Pancreas (tissue), 10 donors: ENCODE measurements at regions not wholly inside any gene's neighbourhood (a gene's known extent, or its start where the extent isn't known, plus 50 kb on each side); places are given as distances from the start of the nearest gene placed in this dataset.

Source experiments
- ATAC-seq, 4 donors: fragments of 200-7000 bp; cut with Tn5 transposase; one replicate each; pipeline versions ENCODE4 v1.8.0 to v1.9.1; 2020; ENCODE audit warnings: mild to moderate bottlenecking in 4 of 4, moderate library complexity in 4 of 4
- DNase-seq, 6 donors: peaks; one replicate each; pipeline ENCODE4 v3.0.0-alpha.2; 2020
- FAIRE-seq: peaks from 2 replicates; lab custom pipeline; 2012; peaks lifted over from hg19 to GRCh38; lab: Jason Lieb, UNC
- H3K27ac ChIP-seq, 4 donors: fragments of 200-600 bp; sonication (generic); 1 replicate in 3 of 4; 2 replicates in 1 of 4; pipeline versions ENCODE4 v1.5.0 to v1.8.0; 2020
- H3K27me3 ChIP-seq, 4 donors: fragments of 200-600 bp; one replicate each; pipeline ENCODE4 v1.8.0; 2021
- H3K36me3 ChIP-seq, 3 donors: fragments of 200-600 bp; sonication (generic) in 1 of 3; one replicate each; pipeline versions ENCODE4 v1.5.0 to v1.8.0; 2020 to 2021
- H3K4me1 ChIP-seq, 3 donors: fragments of 200-600 bp; one replicate each; pipeline ENCODE4 v1.8.0; 2021
- H3K4me3 ChIP-seq, 4 donors: fragments of 200-600 bp; sonication (generic) in 2 of 4; one replicate each; pipeline versions ENCODE4 v1.5.0 to v1.8.0; 2020 to 2021
- H3K9me3 ChIP-seq, 4 donors: fragments of 200-600 bp; one replicate each; pipeline ENCODE4 v1.8.0; 2021
- CTCF ChIP-seq, 4 donors: fragments of 200-600 bp; sonication (generic) in 3 of 4; IDR thresholded peaks; one replicate each; pipeline versions ENCODE4 v1.5.0 to v1.8.0; 2021; ENCODE audit warnings: antibody characterized with exemption in 4 of 4
- WGBS, 2 donors: extraction: QIAGEN DNeasy Blood & Tissue Kit; methylation state at CpG; one replicate each; pipeline ENCODE4 v1.1.7; 2013; 5-methylcytosine and 5-hydroxymethylcytosine counted together
- intact Hi-C, 3 donors: fragments of 100-400 bp; cut with DNase I; formaldehyde crosslinking; loops; one replicate each; pipeline versions ENCODE4 v1.11.1 to v1.14.2; 2022
- donor health status: healthy with polysubstance abuse.
- donor health status: DM: no; HTN: no; CAD: no; lungs with moderate emphysema.
- donor health status: DM: no; HTN: no; CAD: no.
- donor health status: control.
- donor health status: control.
- donor health status: Bipolar disorder and iron deficiency.
- donor health status: DM: yes; HTN: yes; CAD: no.
- donor health status: DM: no; HTN: no; CAD: no.
- donor health status: DM: no; HTN: no; CAD: no.
- donor health status: DM: yes; HTN: yes; CAD: no.

GRCh38 chr13:68110178-68110768, 880.1 kb upstream of the PCDH9 start:
- no peak overlapping the region for H3K27ac ChIP-seq
- no peaks in the 10 kb centered on the region for H3K27me3 ChIP-seq
- no peak for FAIRE-seq
- no peak for TF ChIP-seq CTCF (IDR thresholded peaks at IDR 0.05)
- ATAC-seq = no peak
- H3K4me1 ChIP-seq = no peaks in the 10 kb centered on the region
- no peak for DNase-seq
- intact Hi-C loops = no loop called here
- no peaks in the 10 kb centered on the region for H3K36me3 ChIP-seq
- 42 to 62% methylated on average over 2 of the region's 2 CpGs for WGBS, 2 donors
- H3K9me3 ChIP-seq = no peaks in the 10 kb centered on the region
- no peak overlapping the region for H3K4me3 ChIP-seq

- Histone ChIP-seq H3K9me3 (no peaks in the 10 kb centered on the region), H3K36me3 (no peaks in the 10 kb centered on the region), H3K27ac (no peak overlapping the region), H3K4me1 (no peaks in the 10 kb centered on the region), H3K4me3 (no peak overlapping the region), H3K27me3 (peaks cover 0 to 4% (median 0%) of the 10 kb centered on the region in 4 donors)
- 88 to 97% methylated on average over 20 to 29 of the region's 29 CpGs for WGBS, 2 donors
- intact Hi-C loops = no loop called here
- DNase-seq (peak in 1 of 6 donors; percentile 58), FAIRE-seq (no peak), ATAC-seq (no peak)
- no peak for TF ChIP-seq CTCF (IDR thresholded peaks at IDR 0.05)
These were observed 877.5 kb upstream of the PCDH9 start for GRCh38 chr13:68107667-68108066.

GRCh38 chr13:68099631-68100030, 869.5 kb upstream of the PCDH9 start:
- intact Hi-C loops = no loop called here
- H3K27me3 ChIP-seq = peaks cover 0 to 4% (median 0%) of the 10 kb centered on the region in 4 donors
- TF ChIP-seq CTCF (IDR thresholded peaks at IDR 0.05) = no peak
- no peak overlapping the region for H3K4me3 ChIP-seq
- H3K27ac ChIP-seq = no peak overlapping the region
- ATAC-seq = peak in 1 of 4 donors; percentile 25
- no peaks in the 10 kb centered on the region for H3K9me3 ChIP-seq
- no peaks in the 10 kb centered on the region for H3K4me1 ChIP-seq
- 53 to 76% methylated on average over 2 of the region's 2 CpGs for WGBS, 2 donors
- FAIRE-seq = no peak
- no peaks in the 10 kb centered on the region for H3K36me3 ChIP-seq
- no peak for DNase-seq

- TF ChIP-seq CTCF (IDR thresholded peaks at IDR 0.05) = no peak
- Histone ChIP-seq H3K36me3 (no peaks in the 10 kb centered on the region), H3K27ac (no peak overlapping the region), H3K27me3 (no peaks in the 10 kb centered on the region), H3K4me1 (no peaks in the 10 kb centered on the region), H3K4me3 (no peak overlapping the region), H3K9me3 (no peaks in the 10 kb centered on the region)
- FAIRE-seq (no peak), ATAC-seq (no peak), DNase-seq (no peak)
- intact Hi-C loops = no loop called here
- WGBS, 2 donors = 70 to 85% methylated on average over 2 of the region's 2 CpGs
These were observed 850.9 kb upstream of the PCDH9 start for GRCh38 chr13:68081061-68081460.

GRCh38 chr13:68078874-68079273, 848.7 kb upstream of the PCDH9 start:
- Histone ChIP-seq H3K9me3 (no peaks in the 10 kb centered on the region), H3K27ac (no peak overlapping the region), H3K4me3 (no peak overlapping the region), H3K4me1 (no peaks in the 10 kb centered on the region), H3K27me3 (no peaks in the 10 kb centered on the region), H3K36me3 (no peaks in the 10 kb centered on the region)
- WGBS, 2 donors = 53 to 56% methylated on average over 1 of the region's 1 CpG
- intact Hi-C loops = no loop called here
- TF ChIP-seq CTCF (IDR thresholded peaks at IDR 0.05) = no peak
- DNase-seq (no peak), ATAC-seq (no peak), FAIRE-seq (no peak)
